ENCODE measurements at regions not wholly inside any gene's neighbourhood (a gene's known extent, or its start where the extent isn't known, plus 50 kb on each side); places are given as distances from the start of the nearest gene placed in this dataset.

GRCh38 chr5:2904956-2905355, 153.5 kb upstream of the IRX2 start (continued):
- TF ChIP-seq ZBTB43 (CRISPR knock-in tag; IDR thresholded peaks at IDR 0.05) (no peak), E2F4 (CRISPR knock-in tag; IDR thresholded peaks at IDR 0.05; ENCODE audit: borderline replicate concordance, low read depth) (no peak), ZNF423 (CRISPR knock-in tag; IDR thresholded peaks at IDR 0.05) (no peak), ERG (CRISPR knock-in tag; IDR thresholded peaks at IDR 0.05) (no peak), JAZF1 (CRISPR knock-in tag; IDR thresholded peaks at IDR 0.05) (no peak)

GRCh38 chr5:2904399-2904798, 152.9 kb upstream of the IRX2 start:
- CTCF ChIA-PET: interaction anchor here (0.6 kb wide), 1 partner anchor 26 kb away, joined by 3 read pairs; no protein-coding TSS in a partner anchor
- ATAC-seq (no peak), DNase-seq (ENCODE audit: low spot score) (peak; percentile 25)
- H3K9me3 Mint-ChIP-seq: no peaks in the 10 kb centered on the region
- no peak overlapping the region for H3K27ac Mint-ChIP-seq
- no peak for TF ChIP-seq E2F4 (CRISPR knock-in tag; IDR thresholded peaks at IDR 0.05; ENCODE audit: borderline replicate concordance, low read depth)
- TF ChIP-seq CBFB (CRISPR knock-in tag; IDR thresholded peaks at IDR 0.05; ENCODE audit: low read depth): no peak
- TF ChIP-seq ZNF396 (CRISPR knock-in tag; IDR thresholded peaks at IDR 0.05; ENCODE audit: borderline replicate concordance): no peak
- H3K27me3 Mint-ChIP-seq (ENCODE audit: low read depth): no peaks in the 10 kb centered on the region; the same call in 1 of the 2 replicates
- POLR2A ChIA-PET: no interaction called here
- H3K4me3 Mint-ChIP-seq: no peak overlapping the region
- H3K4me1 Mint-ChIP-seq: peaks cover 4% of the 10 kb centered on the region; the same call in 1 of the 2 replicates
- H3K36me3 Mint-ChIP-seq: no peaks in the 10 kb centered on the region

GRCh38 chr5:2903451-2904395, 152.2 kb upstream of the IRX2 start:
- Mint-ChIP-seq H3K27me3 (ENCODE audit: low read depth) (no peaks in the 10 kb centered on the region; the same call in 1 of the 2 replicates), H3K4me3 (no peak overlapping the region), H3K9me3 (no peaks in the 10 kb centered on the region), H3K4me1 (peaks cover 4% of the 10 kb centered on the region; the same call in 1 of the 2 replicates), H3K36me3 (no peaks in the 10 kb centered on the region), H3K27ac (no peak overlapping the region)
- ATAC-seq (no peak), DNase-seq (ENCODE audit: low spot score) (no peak)
- TF ChIP-seq SMAD3 (CRISPR knock-in tag; IDR thresholded peaks at IDR 0.05; ENCODE audit: borderline replicate concordance) (no peak), GTF2I (CRISPR knock-in tag; conservative IDR thresholded peaks at IDR 0.05) (no peak), TEAD1 (CRISPR knock-in tag; IDR thresholded peaks at IDR 0.05) (no peak), NFATC4 (CRISPR knock-in tag; IDR thresholded peaks at IDR 0.05) (no peak)
- CTCF ChIA-PET: no interaction called here
- POLR2A ChIA-PET: no interaction called here

- POLR2A ChIA-PET: no interaction called here
- ATAC-seq: no peak
- no peaks in the 10 kb centered on the region for H3K9me3 Mint-ChIP-seq
- CTCF ChIA-PET: no interaction called here
- no peaks in the 10 kb centered on the region; the same call in 1 of the 2 replicates for H3K27me3 Mint-ChIP-seq (ENCODE audit: low read depth)
- H3K4me3 Mint-ChIP-seq: no peak overlapping the region
- peaks cover 4% of the 10 kb centered on the region; the same call in 1 of the 2 replicates for H3K4me1 Mint-ChIP-seq
- H3K36me3 Mint-ChIP-seq: no peaks in the 10 kb centered on the region
- H3K27ac Mint-ChIP-seq: no peak overlapping the region
- DNase-seq (ENCODE audit: low spot score): no peak
- TF ChIP-seq ARID4B (CRISPR knock-in tag; IDR thresholded peaks at IDR 0.05; ENCODE audit: borderline replicate concordance): no peak
- no peak for TF ChIP-seq CDX4 (CRISPR knock-in tag; IDR thresholded peaks at IDR 0.05; ENCODE audit: borderline replicate concordance)
- no peak for TF ChIP-seq FOXP1 (CRISPR knock-in tag; IDR thresholded peaks at IDR 0.05; ENCODE audit: borderline replicate concordance)
Measured at GRCh38 chr5:2902742-2903297, 151.3 kb upstream of the IRX2 start.

All from WTC11 (cell line).